HL-60 (cell line): ENCODE measurements at regions not wholly inside any gene's neighbourhood (a gene's known extent, or its start where the extent isn't known, plus 50 kb on each side); places are given as distances from the start of the nearest gene placed in this dataset.
"Not testable (repeated sequence)": the region's sequence is repeated elsewhere in the genome, so short reads cannot be mapped to it uniquely, and the experiment has no call there.

ENCODE experiments used
- TF ChIP-seq, protein P1 (sequence below): IDR thresholded peaks from 2 replicates; pipeline ENCODE4 v1.6.1; 2012; ENCODE audit warnings: low read depth; ENCODE audit not compliant: insufficient replicate concordance
- TF ChIP-seq, protein P2 (sequence below): IDR thresholded peaks from one replicate; pipeline ENCODE4 v1.5.1; 2011; ENCODE audit warnings: low read length, control low read depth, inconsistent platforms; ENCODE audit not compliant: insufficient read depth

DNA sequence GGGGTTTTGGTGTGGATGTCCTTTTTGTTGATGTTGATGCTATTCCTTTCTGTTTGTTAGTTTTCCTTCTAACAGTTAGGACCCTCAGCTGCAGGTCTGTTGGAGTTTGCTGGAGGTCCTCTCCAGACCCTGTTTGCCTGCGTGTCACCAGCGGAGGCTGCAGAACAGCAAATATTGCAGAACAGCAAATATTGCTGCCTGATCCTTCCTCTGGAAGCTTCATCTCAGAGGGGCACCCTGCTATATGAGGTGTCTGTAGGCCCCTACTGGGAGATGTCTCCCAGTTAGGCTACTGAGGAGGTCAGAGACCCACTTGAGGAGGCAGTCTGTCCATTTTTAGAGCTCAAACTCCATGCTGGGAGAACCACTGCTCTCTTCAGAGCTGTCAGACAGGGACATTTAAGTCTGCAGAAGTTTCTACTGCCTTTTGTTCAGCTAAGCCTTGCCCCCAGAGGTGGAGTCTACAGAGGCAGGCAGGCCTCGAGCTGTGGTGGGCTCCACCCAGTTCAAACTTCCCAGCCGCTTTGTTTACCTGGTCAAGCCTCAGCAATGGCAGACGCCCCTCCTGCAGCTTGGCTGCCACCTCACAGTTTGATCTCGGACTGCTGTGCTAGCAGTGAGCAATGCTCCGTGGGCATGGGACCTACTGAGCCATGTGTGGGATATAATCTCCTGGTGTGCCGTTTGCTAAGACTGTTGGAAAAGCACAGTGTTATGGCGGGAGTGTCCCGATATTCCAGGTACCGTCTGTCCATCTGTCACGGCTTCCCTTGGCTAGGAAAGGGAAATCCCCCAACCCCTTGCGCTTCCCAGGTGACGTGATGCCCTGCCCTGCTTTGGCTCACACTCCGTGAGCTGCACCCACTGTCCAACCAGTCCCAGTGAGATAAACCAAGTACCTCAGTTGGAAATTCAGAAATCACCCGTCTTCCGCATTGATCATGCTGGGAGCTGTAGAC is 56.4 kb upstream of the CRYM start:
- TF ChIP-seq, protein P1, sequence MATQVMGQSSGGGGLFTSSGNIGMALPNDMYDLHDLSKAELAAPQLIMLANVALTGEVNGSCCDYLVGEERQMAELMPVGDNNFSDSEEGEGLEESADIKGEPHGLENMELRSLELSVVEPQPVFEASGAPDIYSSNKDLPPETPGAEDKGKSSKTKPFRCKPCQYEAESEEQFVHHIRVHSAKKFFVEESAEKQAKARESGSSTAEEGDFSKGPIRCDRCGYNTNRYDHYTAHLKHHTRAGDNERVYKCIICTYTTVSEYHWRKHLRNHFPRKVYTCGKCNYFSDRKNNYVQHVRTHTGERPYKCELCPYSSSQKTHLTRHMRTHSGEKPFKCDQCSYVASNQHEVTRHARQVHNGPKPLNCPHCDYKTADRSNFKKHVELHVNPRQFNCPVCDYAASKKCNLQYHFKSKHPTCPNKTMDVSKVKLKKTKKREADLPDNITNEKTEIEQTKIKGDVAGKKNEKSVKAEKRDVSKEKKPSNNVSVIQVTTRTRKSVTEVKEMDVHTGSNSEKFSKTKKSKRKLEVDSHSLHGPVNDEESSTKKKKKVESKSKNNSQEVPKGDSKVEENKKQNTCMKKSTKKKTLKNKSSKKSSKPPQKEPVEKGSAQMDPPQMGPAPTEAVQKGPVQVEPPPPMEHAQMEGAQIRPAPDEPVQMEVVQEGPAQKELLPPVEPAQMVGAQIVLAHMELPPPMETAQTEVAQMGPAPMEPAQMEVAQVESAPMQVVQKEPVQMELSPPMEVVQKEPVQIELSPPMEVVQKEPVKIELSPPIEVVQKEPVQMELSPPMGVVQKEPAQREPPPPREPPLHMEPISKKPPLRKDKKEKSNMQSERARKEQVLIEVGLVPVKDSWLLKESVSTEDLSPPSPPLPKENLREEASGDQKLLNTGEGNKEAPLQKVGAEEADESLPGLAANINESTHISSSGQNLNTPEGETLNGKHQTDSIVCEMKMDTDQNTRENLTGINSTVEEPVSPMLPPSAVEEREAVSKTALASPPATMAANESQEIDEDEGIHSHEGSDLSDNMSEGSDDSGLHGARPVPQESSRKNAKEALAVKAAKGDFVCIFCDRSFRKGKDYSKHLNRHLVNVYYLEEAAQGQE: not testable (repeated sequence)
- TF ChIP-seq, protein P2, sequence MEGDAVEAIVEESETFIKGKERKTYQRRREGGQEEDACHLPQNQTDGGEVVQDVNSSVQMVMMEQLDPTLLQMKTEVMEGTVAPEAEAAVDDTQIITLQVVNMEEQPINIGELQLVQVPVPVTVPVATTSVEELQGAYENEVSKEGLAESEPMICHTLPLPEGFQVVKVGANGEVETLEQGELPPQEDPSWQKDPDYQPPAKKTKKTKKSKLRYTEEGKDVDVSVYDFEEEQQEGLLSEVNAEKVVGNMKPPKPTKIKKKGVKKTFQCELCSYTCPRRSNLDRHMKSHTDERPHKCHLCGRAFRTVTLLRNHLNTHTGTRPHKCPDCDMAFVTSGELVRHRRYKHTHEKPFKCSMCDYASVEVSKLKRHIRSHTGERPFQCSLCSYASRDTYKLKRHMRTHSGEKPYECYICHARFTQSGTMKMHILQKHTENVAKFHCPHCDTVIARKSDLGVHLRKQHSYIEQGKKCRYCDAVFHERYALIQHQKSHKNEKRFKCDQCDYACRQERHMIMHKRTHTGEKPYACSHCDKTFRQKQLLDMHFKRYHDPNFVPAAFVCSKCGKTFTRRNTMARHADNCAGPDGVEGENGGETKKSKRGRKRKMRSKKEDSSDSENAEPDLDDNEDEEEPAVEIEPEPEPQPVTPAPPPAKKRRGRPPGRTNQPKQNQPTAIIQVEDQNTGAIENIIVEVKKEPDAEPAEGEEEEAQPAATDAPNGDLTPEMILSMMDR: not testable (repeated sequence)
